ENCODE measurements at regions not wholly inside any gene's neighbourhood (a gene's known extent, or its start where the extent isn't known, plus 50 kb on each side); places are given as distances from the start of the nearest gene placed in this dataset.
A peak's percentile ranks its signal among the peaks of the same experiment; 100 is the strongest.

GRCh38 chr9:13896047-13896446 lies 417.9 kb downstream of the NFIB start:
- no peak for DNase-seq

- DNase-seq = no peak
These were observed 428.7 kb downstream of the NFIB start for GRCh38 chr9:13885258-13885657.

GRCh38 chr9:13879981-13880380 lies 434.0 kb downstream of the NFIB start:
- DNase-seq = no peak

GRCh38 chr9:13879011-13879410 lies 434.9 kb downstream of the NFIB start:
- DNase-seq = no peak

GRCh38 chr9:13878241-13878711 lies 435.7 kb downstream of the NFIB start:
- DNase-seq = no peak

- DNase-seq = no peak
These were observed 437.2 kb downstream of the NFIB start for GRCh38 chr9:13876741-13877140.

GRCh38 chr9:13873203-13873602 lies 440.7 kb downstream of the NFIB start:
- DNase-seq = no peak

- no peak for DNase-seq
These were observed 445.6 kb downstream of the NFIB start for GRCh38 chr9:13868336-13868735.

- no peak for DNase-seq
These were observed 448.1 kb downstream of the NFIB start for GRCh38 chr9:13865869-13866268.

GRCh38 chr9:13863112-13863511 lies 450.8 kb downstream of the NFIB start:
- no peak for DNase-seq

GRCh38 chr9:13862654-13863053 lies 451.3 kb downstream of the NFIB start:
- DNase-seq = no peak

- DNase-seq = no peak
These were observed 452.8 kb downstream of the NFIB start for GRCh38 chr9:13860946-13861640.

GRCh38 chr9:13860019-13860418 lies 453.9 kb downstream of the NFIB start:
- DNase-seq = no peak

- no peak for DNase-seq
These were observed 456.4 kb downstream of the NFIB start for GRCh38 chr9:13857521-13857920.

- DNase-seq = peak in 1 of 2 experiments; percentile 24
These were observed 466.7 kb downstream of the NFIB start for GRCh38 chr9:13847270-13847669.

GRCh38 chr9:13845460-13845859 lies 468.5 kb downstream of the NFIB start:
- no peak for DNase-seq

GRCh38 chr9:13841746-13842462 lies 472.0 kb downstream of the NFIB start:
- no peak for DNase-seq

- DNase-seq = no peak
These were observed 481.5 kb downstream of the NFIB start for GRCh38 chr9:13832446-13832845.

GRCh38 chr9:13823026-13823425 lies 490.9 kb downstream of the NFIB start:
- no peak for DNase-seq

GRCh38 chr9:13817754-13818278 lies 496.1 kb downstream of the NFIB start:
- DNase-seq = no peak

- DNase-seq = no peak
These were observed 497.1 kb downstream of the NFIB start for GRCh38 chr9:13816837-13817236.

GRCh38 chr9:13814647-13815400 lies 499.1 kb downstream of the NFIB start:
- DNase-seq = no peak

GRCh38 chr9:13811876-13812275 lies 502.1 kb downstream of the NFIB start:
- no peak for DNase-seq

GRCh38 chr9:13810510-13810909 lies 503.4 kb downstream of the NFIB start:
- DNase-seq = no peak

All from NCI-H1930 (cell line).